ENCODE measurements at regions not wholly inside any gene's neighbourhood (a gene's known extent, or its start where the extent isn't known, plus 50 kb on each side); places are given as distances from the start of the nearest gene placed in this dataset.

GRCh38 chr4:175215657-175216056 is 297.5 kb downstream of the ADAM29 start:
- H3K4me3 ChIP-seq: no peak overlapping the region
- H3K27me3 ChIP-seq: no peaks in the 10 kb centered on the region
- no peaks in the 10 kb centered on the region for H3K9me3 ChIP-seq (replicated peaks in 1 of 3)
- TF ChIP-seq CTCF (IDR thresholded peaks at IDR 0.05) (no peak), POLR2A (IDR thresholded peaks at IDR 0.05) (no peak)
- H3K4me1 ChIP-seq (replicated peaks in 1 of 2): no peaks in the 10 kb centered on the region
- H3K27ac ChIP-seq: no peak overlapping the region
- H3K36me3 ChIP-seq (replicated peaks in 1 of 2): no peaks in the 10 kb centered on the region
- WGBS, 4 donors: 67 to 100% (median 83%) methylated on average over 1 of the region's 1 CpG
- DNase-seq: no peak
- intact Hi-C loops (cut with DNase I): no loop called here

- intact Hi-C loops (cut with DNase I): no loop called here
- no peak overlapping the region for H3K27ac ChIP-seq
- TF ChIP-seq CTCF (IDR thresholded peaks at IDR 0.05) (no peak), POLR2A (IDR thresholded peaks at IDR 0.05) (no peak)
- H3K9me3 ChIP-seq (replicated peaks in 1 of 3): peaks cover 0 to 6% (median 0%) of the 10 kb centered on the region in 3 donors
- no peak for DNase-seq
- H3K36me3 ChIP-seq (replicated peaks in 1 of 2): no peaks in the 10 kb centered on the region
- 48 to 62% (median 49%) methylated on average over 1 of the region's 1 CpG for WGBS, 4 donors
- no peaks in the 10 kb centered on the region for H3K4me1 ChIP-seq (replicated peaks in 1 of 2)
- no peaks in the 10 kb centered on the region for H3K27me3 ChIP-seq
- H3K4me3 ChIP-seq: no peak overlapping the region
Measured at GRCh38 chr4:175229154-175229553, 311.0 kb downstream of the ADAM29 start.

- intact Hi-C loops (cut with DNase I): no loop called here
- Histone ChIP-seq H3K27ac (no peak overlapping the region), H3K4me1 (replicated peaks in 1 of 2) (no peaks in the 10 kb centered on the region), H3K9me3 (replicated peaks in 1 of 3) (no peaks in the 10 kb centered on the region), H3K4me3 (no peak overlapping the region), H3K36me3 (replicated peaks in 1 of 2) (no peaks in the 10 kb centered on the region), H3K27me3 (no peaks in the 10 kb centered on the region)
- DNase-seq: no peak
- TF ChIP-seq POLR2A (IDR thresholded peaks at IDR 0.05) (no peak), CTCF (IDR thresholded peaks at IDR 0.05) (no peak)
- WGBS, 4 donors: 45 to 54% (median 50%) methylated on average over 2 of the region's 2 CpGs
Measured at GRCh38 chr4:175234162-175234561, 316.0 kb downstream of the ADAM29 start.

- intact Hi-C loops (cut with DNase I): no loop called here
- Histone ChIP-seq H3K4me1 (replicated peaks in 1 of 2) (no peaks in the 10 kb centered on the region), H3K27me3 (no peaks in the 10 kb centered on the region), H3K27ac (no peak overlapping the region), H3K9me3 (replicated peaks in 1 of 3) (no peaks in the 10 kb centered on the region), H3K4me3 (no peak overlapping the region), H3K36me3 (replicated peaks in 1 of 2) (no peaks in the 10 kb centered on the region)
- no peak for DNase-seq
- no peak for TF ChIP-seq CTCF (IDR thresholded peaks at IDR 0.05)
- TF ChIP-seq POLR2A (IDR thresholded peaks at IDR 0.05): no peak
- WGBS, 4 donors: 77 to 90% (median 84%) methylated on average over 2 of the region's 2 CpGs
Measured at GRCh38 chr4:175238827-175239517, 320.8 kb downstream of the ADAM29 start.

All from adrenal gland (tissue), 9 donors.